ENCODE measurements at regions not wholly inside any gene's neighbourhood (a gene's known extent, or its start where the extent isn't known, plus 50 kb on each side); places are given as distances from the start of the nearest gene placed in this dataset.

DNA sequence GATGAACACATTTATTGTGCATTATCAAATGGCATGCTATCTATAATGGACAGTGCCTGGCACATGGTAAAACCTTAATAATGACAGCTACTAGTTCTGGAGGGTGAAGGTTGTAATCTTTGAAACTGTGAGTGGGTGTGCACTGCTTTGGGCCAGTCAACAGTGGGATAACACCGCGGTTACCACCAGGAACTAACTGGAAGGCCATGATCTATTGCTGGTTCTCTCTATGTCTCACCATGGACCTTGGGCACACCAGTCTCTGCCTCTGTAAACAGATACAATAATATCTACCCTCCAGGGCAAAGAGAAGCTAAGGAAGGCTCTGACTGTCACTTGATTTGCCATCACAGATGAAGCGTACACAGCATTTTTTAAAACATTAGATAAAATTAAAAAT lies 198.6 kb upstream of the ESRRG start:
- DNase-seq (ENCODE audit: low read depth in 2 of 2), result no peak
- no peak overlapping the region for H3K4me3 ChIP-seq (replicated peaks in 1 of 2; ENCODE audit: low read depth in 2 of 2, low read length in 2 of 2)
- no peak for TF ChIP-seq CTCF (IDR thresholded peaks at IDR 0.05; ENCODE audit: low read depth, low read length)

DNA sequence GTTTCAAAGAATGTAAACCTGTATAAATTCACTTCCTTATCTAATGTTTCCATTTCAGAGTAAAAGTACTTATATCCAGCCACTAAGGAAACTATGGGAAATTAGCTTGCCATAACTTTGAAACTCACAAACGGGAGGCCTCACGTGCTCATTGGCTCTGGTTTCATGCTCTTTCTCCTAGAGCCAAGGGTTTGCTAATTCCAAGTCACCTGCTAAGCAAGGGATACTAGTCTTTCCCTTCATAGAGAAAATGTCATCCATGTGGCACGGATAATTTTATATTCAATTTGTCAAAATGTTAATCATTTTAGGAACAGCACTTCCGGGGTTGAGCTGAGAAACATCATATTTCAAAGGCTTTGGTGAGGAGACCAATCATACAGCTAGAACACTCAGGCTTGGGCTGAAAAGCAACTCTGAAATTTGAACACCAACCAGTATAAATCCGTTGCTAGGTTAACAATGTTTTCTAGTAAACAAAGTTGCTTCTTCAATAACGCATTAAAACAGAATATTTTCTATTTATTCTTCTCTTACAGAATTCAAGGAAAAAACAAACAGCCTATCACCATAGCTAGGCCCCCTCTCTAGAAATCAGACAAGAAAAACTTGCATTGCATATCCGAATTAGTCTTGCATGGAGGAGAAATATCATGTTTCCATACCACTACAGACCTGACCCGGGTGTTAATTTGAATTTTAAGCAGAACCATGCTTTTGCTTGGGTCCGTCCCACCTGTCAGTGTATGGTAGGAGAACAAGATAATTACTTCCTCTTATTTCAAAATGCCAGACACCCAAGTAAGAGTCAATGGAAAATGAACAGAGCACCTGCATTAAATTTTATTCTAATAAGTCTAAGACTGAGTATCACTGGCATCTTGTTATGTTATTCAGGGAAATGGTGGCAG lies 196.1 kb upstream of the ESRRG start:
- no peak overlapping the region for H3K4me3 ChIP-seq (replicated peaks in 1 of 2; ENCODE audit: low read depth in 2 of 2, low read length in 2 of 2)
- DNase-seq (ENCODE audit: low read depth in 2 of 2), result no peak
- no peak for TF ChIP-seq CTCF (IDR thresholded peaks at IDR 0.05; ENCODE audit: low read depth, low read length)

GRCh38 chr1:216916890-216917438 lies 193.7 kb upstream of the ESRRG start:
- no peak for TF ChIP-seq CTCF (IDR thresholded peaks at IDR 0.05; ENCODE audit: low read depth, low read length)
- H3K4me3 ChIP-seq (replicated peaks in 1 of 2; ENCODE audit: low read depth in 2 of 2, low read length in 2 of 2), result no peak overlapping the region
- DNase-seq (ENCODE audit: low read depth in 2 of 2), result no peak

DNA sequence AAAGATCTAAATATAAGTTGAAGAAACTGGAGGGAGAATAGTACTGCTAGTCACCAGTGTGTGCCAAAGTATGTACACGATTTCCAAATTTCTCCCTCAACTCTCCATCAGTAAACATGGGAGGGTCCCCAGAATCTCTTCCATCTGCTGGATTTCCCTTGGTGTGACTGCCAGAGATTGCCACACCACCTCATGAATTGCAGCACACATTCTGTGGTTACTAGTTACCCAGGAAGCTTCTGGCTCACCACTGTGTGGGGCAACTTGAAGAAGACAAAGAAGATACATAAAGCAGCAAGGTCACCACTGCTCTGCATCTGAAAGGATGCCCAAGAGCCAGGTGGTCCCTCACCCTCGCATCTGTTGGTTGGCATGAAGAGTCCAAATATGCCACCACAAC lies 191.7 kb upstream of the ESRRG start:
- TF ChIP-seq CTCF (IDR thresholded peaks at IDR 0.05; ENCODE audit: low read depth, low read length), result no peak
- peak; percentile 11 to 26 for DNase-seq (ENCODE audit: low read depth in 2 of 2)
- no peak overlapping the region for H3K4me3 ChIP-seq (replicated peaks in 1 of 2; ENCODE audit: low read depth in 2 of 2, low read length in 2 of 2)

DNA sequence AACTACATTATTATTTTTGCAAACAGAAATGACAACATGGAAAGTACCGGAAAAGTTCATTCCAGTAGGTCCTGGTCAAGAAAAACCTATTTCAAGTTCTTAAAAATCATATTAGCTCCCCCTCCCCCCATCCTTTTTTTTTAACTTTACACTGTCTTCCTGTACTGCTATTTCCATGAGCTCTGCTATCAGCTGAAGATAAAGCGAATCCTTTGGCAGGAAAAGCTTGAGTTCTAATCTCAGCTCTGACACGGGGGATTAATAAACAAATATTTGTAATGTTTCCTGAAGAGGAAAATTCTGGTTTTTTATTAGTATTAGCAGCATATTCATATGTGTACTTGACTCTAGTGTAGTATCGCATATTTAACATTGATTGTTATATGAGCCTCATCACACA lies 190.7 kb upstream of the ESRRG start:
- no peak for TF ChIP-seq CTCF (IDR thresholded peaks at IDR 0.05; ENCODE audit: low read depth, low read length)
- DNase-seq (ENCODE audit: low read depth in 2 of 2), result peak in 1 of 2 donors; percentile 11
- no peak overlapping the region for H3K4me3 ChIP-seq (replicated peaks in 1 of 2; ENCODE audit: low read depth in 2 of 2, low read length in 2 of 2)

- no peak for TF ChIP-seq CTCF (IDR thresholded peaks at IDR 0.05; ENCODE audit: low read depth, low read length)
- no peak overlapping the region for H3K4me3 ChIP-seq (replicated peaks in 1 of 2; ENCODE audit: low read depth in 2 of 2, low read length in 2 of 2)
Measured at GRCh38 chr1:216910081-216910840, 187.0 kb upstream of the ESRRG start.

More at GRCh38 chr1:216910081-216910840, 187.0 kb upstream of the ESRRG start:
- peak; percentile 28 to 33 for DNase-seq (ENCODE audit: low read depth in 2 of 2)

All from cardiac fibroblast (primary cell).